WTC11 (cell line): ENCODE measurements at regions not wholly inside any gene's neighbourhood (a gene's known extent, or its start where the extent isn't known, plus 50 kb on each side); places are given as distances from the start of the nearest gene placed in this dataset.

Source experiments
- JUN ChIP-seq: sonication (generic); formaldehyde crosslinking; IDR thresholded peaks from 2 replicates; pipeline ENCODE4 v1.8.0; 2023; ENCODE audit warnings: mild to moderate bottlenecking, missing genetic modification reagents
- NFYB ChIP-seq: sonication (generic); formaldehyde crosslinking; conservative IDR thresholded peaks from 2 replicates; pipeline ENCODE4 v1.8.0; 2022; ENCODE audit warnings: low read depth, missing genetic modification reagents
- SMAD3 ChIP-seq: sonication (generic); formaldehyde crosslinking; IDR thresholded peaks from 2 replicates; pipeline ENCODE4 v1.8.0; 2022; ENCODE audit warnings: missing genetic modification reagents, mild to moderate bottlenecking, borderline replicate concordance
- SMAD4 ChIP-seq: sonication (generic); formaldehyde crosslinking; IDR thresholded peaks from 2 replicates; pipeline ENCODE4 v1.8.0; 2022; ENCODE audit warnings: mild to moderate bottlenecking, missing genetic modification reagents
- TEAD4 ChIP-seq: sonication (generic); formaldehyde crosslinking; IDR thresholded peaks from 2 replicates; pipeline ENCODE4 v1.8.0; 2022; ENCODE audit warnings: mild to moderate bottlenecking, missing genetic modification reagents
- ZBTB21 ChIP-seq: sonication (generic); formaldehyde crosslinking; IDR thresholded peaks from 2 replicates; pipeline ENCODE4 v1.8.1; 2023; ENCODE audit warnings: mild to moderate bottlenecking, missing genetic modification reagents, borderline replicate concordance
- ZNF121 ChIP-seq: sonication (generic); formaldehyde crosslinking; IDR thresholded peaks from 2 replicates; pipeline ENCODE4 v1.8.0; 2023; ENCODE audit warnings: missing genetic modification reagents
- TF ChIP-seq, protein P1 (sequence below): fragments of 200-600 bp; IDR thresholded peaks from 2 replicates; pipeline ENCODE4 v1.8.0; 2022; ENCODE audit warnings: antibody characterized with exemption
- TF ChIP-seq, protein P2 (sequence below): sonication (generic); formaldehyde crosslinking; conservative IDR thresholded peaks from 2 replicates; pipeline ENCODE4 v1.8.1; 2023; ENCODE audit warnings: mild to moderate bottlenecking, low read depth, missing genetic modification reagents, moderate library complexity
- TF ChIP-seq, protein P3 (sequence below): sonication (generic); formaldehyde crosslinking; IDR thresholded peaks from 2 replicates; pipeline ENCODE4 v1.8.0; 2022; ENCODE audit warnings: mild to moderate bottlenecking, missing genetic modification reagents
- TF ChIP-seq, protein P4 (sequence below): sonication (generic); formaldehyde crosslinking; IDR thresholded peaks from 2 replicates; pipeline ENCODE4 v1.8.1; 2023; ENCODE audit warnings: mild to moderate bottlenecking, missing genetic modification reagents, moderate library complexity
- TF ChIP-seq, protein P5 (sequence below): fragments of 250-450 bp; sonication (Bioruptor Pico); IDR thresholded peaks from 2 replicates; pipeline ENCODE4 v1.9.0; 2021; ENCODE audit warnings: mild to moderate bottlenecking
- TF ChIP-seq, protein P6 (sequence below): sonication (generic); formaldehyde crosslinking; IDR thresholded peaks from 2 replicates; pipeline ENCODE4 v1.8.0; 2023; ENCODE audit warnings: missing genetic modification reagents

DNA sequence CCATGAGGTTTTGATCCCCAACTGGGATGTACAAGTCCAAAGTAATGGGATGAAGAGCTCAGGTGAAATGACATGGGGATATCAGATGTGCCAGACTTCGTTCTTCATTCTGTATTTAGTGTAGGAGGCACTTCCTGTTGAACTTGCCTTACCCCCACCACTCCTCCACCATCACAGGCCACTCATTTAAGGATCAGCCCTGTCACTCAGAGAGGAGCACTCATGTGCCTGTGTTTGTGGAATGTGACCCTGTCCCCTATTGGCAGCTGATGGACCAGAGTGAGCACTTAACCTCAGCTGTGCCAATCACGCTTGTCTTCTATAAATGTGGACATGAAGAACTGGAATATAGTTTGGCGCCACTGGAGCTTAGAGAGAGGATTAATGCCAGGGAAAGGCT, 91.4 kb upstream of the CTTNBP2NL start:
- TF ChIP-seq, protein P1, sequence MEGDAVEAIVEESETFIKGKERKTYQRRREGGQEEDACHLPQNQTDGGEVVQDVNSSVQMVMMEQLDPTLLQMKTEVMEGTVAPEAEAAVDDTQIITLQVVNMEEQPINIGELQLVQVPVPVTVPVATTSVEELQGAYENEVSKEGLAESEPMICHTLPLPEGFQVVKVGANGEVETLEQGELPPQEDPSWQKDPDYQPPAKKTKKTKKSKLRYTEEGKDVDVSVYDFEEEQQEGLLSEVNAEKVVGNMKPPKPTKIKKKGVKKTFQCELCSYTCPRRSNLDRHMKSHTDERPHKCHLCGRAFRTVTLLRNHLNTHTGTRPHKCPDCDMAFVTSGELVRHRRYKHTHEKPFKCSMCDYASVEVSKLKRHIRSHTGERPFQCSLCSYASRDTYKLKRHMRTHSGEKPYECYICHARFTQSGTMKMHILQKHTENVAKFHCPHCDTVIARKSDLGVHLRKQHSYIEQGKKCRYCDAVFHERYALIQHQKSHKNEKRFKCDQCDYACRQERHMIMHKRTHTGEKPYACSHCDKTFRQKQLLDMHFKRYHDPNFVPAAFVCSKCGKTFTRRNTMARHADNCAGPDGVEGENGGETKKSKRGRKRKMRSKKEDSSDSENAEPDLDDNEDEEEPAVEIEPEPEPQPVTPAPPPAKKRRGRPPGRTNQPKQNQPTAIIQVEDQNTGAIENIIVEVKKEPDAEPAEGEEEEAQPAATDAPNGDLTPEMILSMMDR, result no peak
- no peak for TF ChIP-seq NFYB (CRISPR knock-in tag)
- TF ChIP-seq, protein P2, sequence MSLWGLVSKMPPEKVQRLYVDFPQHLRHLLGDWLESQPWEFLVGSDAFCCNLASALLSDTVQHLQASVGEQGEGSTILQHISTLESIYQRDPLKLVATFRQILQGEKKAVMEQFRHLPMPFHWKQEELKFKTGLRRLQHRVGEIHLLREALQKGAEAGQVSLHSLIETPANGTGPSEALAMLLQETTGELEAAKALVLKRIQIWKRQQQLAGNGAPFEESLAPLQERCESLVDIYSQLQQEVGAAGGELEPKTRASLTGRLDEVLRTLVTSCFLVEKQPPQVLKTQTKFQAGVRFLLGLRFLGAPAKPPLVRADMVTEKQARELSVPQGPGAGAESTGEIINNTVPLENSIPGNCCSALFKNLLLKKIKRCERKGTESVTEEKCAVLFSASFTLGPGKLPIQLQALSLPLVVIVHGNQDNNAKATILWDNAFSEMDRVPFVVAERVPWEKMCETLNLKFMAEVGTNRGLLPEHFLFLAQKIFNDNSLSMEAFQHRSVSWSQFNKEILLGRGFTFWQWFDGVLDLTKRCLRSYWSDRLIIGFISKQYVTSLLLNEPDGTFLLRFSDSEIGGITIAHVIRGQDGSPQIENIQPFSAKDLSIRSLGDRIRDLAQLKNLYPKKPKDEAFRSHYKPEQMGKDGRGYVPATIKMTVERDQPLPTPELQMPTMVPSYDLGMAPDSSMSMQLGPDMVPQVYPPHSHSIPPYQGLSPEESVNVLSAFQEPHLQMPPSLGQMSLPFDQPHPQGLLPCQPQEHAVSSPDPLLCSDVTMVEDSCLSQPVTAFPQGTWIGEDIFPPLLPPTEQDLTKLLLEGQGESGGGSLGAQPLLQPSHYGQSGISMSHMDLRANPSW (CRISPR knock-in tag), result no peak
- TF ChIP-seq, protein P3, sequence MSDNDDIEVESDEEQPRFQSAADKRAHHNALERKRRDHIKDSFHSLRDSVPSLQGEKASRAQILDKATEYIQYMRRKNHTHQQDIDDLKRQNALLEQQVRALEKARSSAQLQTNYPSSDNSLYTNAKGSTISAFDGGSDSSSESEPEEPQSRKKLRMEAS (CRISPR knock-in tag), result no peak
- TF ChIP-seq SMAD4 (CRISPR knock-in tag), result no peak
- TF ChIP-seq, protein P4, sequence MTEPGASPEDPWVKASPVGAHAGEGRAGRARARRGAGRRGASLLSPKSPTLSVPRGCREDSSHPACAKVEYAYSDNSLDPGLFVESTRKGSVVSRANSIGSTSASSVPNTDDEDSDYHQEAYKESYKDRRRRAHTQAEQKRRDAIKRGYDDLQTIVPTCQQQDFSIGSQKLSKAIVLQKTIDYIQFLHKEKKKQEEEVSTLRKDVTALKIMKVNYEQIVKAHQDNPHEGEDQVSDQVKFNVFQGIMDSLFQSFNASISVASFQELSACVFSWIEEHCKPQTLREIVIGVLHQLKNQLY, result no peak
- no peak for TF ChIP-seq TEAD4 (CRISPR knock-in tag)
- no peak for TF ChIP-seq ZBTB21 (CRISPR knock-in tag)
- TF ChIP-seq, protein P5, sequence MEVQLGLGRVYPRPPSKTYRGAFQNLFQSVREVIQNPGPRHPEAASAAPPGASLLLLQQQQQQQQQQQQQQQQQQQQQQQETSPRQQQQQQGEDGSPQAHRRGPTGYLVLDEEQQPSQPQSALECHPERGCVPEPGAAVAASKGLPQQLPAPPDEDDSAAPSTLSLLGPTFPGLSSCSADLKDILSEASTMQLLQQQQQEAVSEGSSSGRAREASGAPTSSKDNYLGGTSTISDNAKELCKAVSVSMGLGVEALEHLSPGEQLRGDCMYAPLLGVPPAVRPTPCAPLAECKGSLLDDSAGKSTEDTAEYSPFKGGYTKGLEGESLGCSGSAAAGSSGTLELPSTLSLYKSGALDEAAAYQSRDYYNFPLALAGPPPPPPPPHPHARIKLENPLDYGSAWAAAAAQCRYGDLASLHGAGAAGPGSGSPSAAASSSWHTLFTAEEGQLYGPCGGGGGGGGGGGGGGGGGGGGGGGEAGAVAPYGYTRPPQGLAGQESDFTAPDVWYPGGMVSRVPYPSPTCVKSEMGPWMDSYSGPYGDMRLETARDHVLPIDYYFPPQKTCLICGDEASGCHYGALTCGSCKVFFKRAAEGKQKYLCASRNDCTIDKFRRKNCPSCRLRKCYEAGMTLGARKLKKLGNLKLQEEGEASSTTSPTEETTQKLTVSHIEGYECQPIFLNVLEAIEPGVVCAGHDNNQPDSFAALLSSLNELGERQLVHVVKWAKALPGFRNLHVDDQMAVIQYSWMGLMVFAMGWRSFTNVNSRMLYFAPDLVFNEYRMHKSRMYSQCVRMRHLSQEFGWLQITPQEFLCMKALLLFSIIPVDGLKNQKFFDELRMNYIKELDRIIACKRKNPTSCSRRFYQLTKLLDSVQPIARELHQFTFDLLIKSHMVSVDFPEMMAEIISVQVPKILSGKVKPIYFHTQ (CRISPR knock-in tag), result no peak
- TF ChIP-seq JUN (CRISPR knock-in tag), result no peak
- TF ChIP-seq, protein P6, sequence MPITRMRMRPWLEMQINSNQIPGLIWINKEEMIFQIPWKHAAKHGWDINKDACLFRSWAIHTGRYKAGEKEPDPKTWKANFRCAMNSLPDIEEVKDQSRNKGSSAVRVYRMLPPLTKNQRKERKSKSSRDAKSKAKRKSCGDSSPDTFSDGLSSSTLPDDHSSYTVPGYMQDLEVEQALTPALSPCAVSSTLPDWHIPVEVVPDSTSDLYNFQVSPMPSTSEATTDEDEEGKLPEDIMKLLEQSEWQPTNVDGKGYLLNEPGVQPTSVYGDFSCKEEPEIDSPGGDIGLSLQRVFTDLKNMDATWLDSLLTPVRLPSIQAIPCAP (CRISPR knock-in tag), result no peak
- TF ChIP-seq SMAD3 (CRISPR knock-in tag), result no peak
- no peak for TF ChIP-seq ZNF121
